Fibroblast of peridontal ligament (primary cell): ENCODE measurements at regions not wholly inside any gene's neighbourhood (a gene's known extent, or its start where the extent isn't known, plus 50 kb on each side); places are given as distances from the start of the nearest gene placed in this dataset.
"Not testable (repeated sequence)": the region's sequence is repeated elsewhere in the genome, so short reads cannot be mapped to it uniquely, and the experiment has no call there.

Experiments used
- DNase-seq: peaks from one replicate; pipeline ENCODE4 v3.0.0-alpha.2; 2010; ENCODE audit errors: extremely low read depth

DNA sequence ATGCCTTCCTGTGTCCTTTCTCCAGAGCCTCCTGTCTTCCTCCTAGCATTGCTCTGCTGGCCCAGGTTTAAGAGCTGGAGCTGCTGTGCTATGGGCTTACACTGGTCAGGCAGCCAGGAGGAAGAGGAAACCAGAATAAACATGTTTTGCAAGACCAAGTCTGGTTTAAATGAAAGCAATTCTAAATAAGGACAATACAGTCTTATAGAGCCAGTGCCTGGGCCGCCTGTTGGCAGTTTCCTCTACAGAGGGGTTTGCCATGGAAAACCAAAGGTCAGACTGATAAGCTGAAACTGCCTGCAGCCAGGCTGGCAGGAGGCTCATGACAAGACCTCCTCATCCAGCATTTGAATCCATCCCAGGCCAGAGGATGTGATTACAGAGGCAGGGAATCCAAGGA, 92.9 kb upstream of the FGGY start:
- peak; percentile 76 for DNase-seq

- DNase-seq = not testable (repeated sequence)
Measured at GRCh38 chr1:59206616-59207015, 90.3 kb upstream of the FGGY start.

- not testable (repeated sequence) for DNase-seq
Measured at GRCh38 chr1:59210430-59210829, 86.5 kb upstream of the FGGY start.

GRCh38 chr1:59212706-59213105, 84.2 kb upstream of the FGGY start:
- no peak for DNase-seq

DNA sequence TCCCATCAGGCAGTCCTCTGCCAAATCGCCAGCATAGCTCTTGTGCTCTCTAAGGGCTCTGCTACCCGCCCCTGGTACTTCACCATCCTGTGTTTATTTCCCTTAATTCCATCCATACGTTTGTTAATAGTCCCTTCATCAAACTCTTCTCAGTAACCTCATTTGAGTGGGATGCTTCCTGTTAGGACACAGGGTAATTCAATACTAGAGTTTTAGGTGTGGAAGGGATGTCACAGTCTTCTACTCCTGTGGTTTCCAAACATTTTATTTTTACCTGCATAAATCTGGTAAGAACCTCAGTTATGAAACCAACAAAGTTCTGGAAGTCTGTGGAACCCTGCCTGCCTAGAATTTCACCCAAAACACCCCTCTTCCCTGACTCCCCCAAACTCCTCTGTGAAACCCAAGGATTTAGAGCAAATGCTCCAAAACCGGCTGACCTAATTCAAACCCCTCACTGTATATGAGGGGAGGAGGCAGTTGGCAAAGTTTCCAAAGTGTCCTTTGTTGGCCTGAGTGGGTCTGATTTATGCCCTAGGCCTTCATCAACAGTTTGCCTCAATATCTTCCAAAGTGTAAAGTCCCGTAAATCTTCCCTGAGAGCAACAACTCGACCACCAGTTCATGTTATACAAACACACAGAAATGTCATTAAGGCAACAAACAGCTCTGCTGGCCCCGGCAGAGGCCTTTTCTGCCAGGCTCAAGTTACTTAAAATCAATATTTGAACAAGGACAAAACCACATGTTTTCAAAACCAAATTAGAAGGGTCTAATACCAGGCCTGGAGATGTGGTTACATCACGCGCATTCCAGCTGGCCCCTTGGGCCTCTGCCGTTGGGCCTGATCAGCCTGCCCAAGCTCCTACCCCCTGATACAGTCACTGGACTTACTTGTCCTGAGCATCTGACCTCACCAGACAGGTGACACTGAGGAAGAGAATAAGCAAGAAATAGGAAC, 82.4 kb upstream of the FGGY start:
- DNase-seq = peak; percentile 91

GRCh38 chr1:59215766-59216291, 81.1 kb upstream of the FGGY start:
- no peak for DNase-seq

- not testable (repeated sequence) for DNase-seq
Measured at GRCh38 chr1:59217439-59217838, 79.5 kb upstream of the FGGY start.

DNA sequence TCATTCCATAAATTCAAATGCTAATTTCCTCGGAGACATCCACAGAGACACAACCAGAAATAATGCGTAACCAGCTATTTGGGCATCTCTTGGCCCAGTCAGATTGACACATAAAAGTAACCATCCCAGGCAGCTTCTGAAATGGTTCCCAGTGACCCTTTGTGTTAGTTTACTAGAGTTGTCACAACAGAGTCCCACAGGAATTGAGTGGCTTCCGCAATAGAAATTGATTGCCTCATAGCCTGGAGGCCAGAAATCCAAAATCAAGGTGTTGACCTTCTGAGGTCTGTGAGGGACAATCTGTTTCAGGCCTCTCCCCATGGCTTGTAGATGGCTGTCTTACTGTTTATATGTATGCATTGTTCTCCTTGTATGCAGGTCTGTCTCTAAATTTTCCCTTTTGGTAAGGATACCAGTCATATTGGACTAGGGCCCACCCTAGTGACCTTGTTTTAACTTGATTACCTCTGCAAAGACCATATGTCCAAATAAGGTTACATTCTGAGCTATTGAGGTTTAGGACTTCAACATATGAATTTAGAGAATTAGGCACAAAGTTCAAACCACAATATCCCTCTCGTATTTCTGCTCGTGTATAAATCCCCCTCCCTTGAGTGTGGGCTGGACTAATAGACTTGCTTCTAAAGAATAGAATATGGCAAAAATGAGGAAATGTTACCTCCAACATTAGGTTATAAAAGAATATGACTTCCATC, 78.2 kb upstream of the FGGY start:
- peak; percentile 76 for DNase-seq

DNA sequence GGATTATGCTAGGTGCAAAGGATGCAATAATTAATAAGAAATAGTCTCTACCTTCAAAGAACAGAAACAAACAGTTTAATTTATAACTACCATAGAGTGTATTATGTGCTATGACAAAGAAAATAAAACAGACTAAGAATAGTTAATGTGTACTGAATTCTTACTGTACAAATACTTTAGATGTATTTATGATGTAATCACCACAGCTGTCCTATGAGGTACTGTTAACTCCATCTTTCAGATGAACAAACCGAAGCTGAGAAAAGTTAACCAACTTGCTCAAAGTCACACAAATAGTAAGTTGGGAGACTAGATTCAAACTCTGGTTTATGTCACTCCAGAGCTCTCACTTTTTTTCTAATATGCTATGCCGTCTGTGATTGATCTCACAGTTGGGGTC, 77.0 kb upstream of the FGGY start:
- no peak for DNase-seq

GRCh38 chr1:59220356-59220755, 76.5 kb upstream of the FGGY start:
- no peak for DNase-seq

GRCh38 chr1:59223198-59223597, 73.7 kb upstream of the FGGY start:
- DNase-seq = peak; percentile 21

DNA sequence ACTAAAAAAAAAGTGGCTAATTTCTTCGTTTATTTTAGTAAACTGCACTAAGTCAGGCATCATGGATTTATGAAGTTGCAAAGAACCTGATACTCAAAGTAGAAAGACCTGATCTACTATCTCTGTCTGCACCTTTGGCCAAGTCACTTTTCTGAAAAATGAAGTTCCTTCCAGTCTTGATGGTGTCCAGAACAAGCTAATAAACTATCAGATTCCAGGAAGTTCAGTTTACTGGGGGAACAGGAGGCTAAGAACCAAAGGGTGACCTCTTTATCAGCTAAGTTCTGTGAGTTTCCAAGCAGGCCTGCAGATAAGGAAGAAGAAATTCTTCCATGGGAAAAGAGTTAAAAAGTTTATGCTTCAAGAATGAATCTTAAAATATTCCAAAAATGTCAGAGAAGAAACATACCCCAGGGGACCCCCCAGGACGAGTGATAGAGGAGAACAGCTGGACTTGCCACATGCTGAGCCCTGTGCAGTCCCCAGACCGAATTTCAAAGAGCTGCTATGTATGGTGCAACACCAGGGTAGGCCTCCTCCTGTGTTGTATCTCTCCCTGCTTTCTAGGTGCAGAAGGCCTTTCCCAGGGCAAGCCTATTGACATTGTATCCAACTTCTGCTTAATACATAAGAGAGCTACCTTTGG, 72.8 kb upstream of the FGGY start:
- DNase-seq = peak; percentile 10

GRCh38 chr1:59225594-59226316, 71.1 kb upstream of the FGGY start:
- DNase-seq = no peak

DNA sequence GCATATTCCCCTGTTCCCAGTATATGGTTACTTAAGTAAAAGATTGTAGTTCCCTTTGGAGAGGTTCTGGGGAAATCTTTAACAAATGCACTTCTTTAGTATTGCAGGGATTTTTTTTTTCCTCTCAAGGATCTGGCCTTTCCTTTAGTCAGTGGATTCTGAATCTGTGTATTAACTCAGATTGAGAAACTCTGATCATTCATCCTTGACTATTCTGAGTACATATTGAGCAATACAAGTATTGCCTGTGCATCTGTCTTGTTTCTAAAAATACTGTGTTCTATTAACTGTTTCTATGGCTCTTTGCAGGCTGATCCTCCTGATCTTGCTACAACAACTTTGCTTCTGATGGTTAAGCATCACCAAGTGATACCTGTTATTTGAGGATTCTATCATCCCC, 67.8 kb upstream of the FGGY start:
- peak; percentile 90 for DNase-seq

DNA sequence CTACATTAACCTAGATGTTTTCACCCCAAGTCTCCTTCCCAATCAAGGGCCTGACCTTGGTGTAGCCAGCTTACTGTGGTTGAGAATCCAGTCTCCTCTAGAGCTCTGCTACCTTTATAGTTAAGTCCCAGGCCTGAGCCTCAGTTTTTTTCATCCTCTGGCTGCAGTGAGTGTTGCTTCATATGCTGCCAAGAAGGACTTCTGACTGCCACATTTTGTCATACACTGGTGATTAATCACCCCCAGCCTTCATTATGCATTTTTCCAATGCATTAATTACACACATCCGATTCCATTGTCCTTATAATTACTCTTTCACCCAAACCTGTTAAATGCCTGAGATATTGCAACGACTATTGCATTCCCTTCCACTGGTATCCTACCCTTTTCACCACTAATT, 66.3 kb upstream of the FGGY start:
- peak; percentile 11 for DNase-seq

DNA sequence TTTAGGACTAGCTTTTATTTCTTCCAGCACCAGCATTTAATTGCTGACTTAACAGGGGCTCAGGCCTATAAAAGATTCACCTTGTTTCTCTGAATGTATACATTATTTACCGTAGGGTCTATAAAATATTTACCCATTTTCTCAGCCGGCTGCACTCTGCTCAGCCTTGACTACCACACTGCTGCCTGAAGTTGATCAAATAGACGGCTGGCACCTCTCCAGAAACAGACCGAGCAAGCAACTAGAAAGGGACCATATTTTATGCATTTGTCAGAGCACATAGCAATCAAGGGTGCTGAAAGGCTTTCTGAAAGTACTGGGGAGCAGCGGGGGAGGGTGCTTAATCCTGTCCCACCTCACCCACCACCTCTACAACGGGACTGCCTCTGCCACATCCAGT, 64.7 kb upstream of the FGGY start:
- no peak for DNase-seq

DNA sequence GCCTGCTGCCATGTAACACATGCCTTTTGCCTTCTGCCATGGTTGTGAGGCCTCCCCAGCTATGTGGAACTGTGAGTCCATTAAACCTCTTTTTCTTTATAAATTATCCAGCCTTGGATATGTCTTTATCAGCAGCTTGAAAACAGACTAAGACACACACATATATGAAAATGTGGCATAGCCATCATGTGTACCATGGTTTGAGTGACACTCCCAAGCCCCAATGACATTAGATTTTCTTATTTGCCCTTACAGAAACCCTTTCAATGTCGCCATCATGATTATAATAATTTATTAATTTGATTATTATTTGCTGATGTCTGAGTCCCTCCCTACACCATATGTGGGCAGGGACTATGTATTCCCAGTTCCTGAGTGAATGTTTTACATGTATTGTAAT, 63.5 kb upstream of the FGGY start:
- DNase-seq = no peak

GRCh38 chr1:59236721-59237545, 60.0 kb upstream of the FGGY start:
- DNase-seq = no peak

GRCh38 chr1:59237900-59238299, 59.0 kb upstream of the FGGY start:
- no peak for DNase-seq

DNA sequence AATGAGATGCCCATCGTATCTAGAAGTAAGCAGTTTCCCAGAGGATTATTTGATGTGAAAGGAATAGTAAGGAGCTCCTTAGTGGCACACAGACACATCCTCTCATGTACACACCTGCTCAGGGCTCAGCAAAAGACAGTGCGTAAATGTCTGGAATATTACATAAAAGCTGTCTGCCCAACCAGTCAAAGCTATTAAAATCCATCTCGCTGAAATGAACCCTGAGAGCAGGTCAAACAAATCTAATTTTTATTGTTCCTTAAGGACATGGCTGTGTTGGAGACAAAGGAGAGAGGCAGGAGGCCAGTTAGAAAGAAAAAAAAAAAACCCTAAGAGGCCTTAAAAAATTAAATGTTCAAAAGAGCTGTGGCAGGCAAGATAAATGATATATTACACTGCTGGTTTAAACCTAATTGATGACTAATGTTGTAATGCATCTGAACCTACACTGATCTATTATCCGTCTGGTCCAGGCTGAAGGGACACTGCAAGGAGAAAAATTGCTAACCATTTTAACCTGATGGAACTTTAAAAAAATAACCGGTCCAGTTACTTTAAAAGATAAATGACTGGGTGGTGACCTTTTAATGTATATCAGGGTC, 58.5 kb upstream of the FGGY start:
- no peak for DNase-seq
